ENCODE measurements at regions not wholly inside any gene's neighbourhood (a gene's known extent, or its start where the extent isn't known, plus 50 kb on each side); places are given as distances from the start of the nearest gene placed in this dataset.

DNA sequence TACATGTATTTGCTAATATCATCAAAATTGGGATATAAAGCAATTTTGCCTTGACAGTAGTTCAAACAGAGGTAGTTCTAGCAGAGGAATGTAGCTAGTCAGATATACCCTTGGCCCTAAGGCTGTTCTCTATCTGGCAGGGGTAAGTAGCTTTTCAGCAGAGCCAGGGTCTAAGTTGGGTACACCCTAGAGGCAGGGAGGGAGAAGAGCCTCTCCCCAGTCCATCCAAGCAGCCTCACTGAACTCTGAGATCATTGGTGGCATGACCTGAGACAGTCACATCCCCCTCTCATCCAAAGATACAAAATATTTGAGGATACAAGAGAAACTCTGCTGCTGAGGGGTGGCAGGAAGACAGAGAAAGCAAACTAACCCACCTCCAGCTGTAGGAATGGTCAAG is 343.7 kb downstream of the DHX15 start:
- TF ChIP-seq TAF1 (conservative IDR thresholded peaks at IDR 0.05) = no peak
- TF ChIP-seq, protein P1, sequence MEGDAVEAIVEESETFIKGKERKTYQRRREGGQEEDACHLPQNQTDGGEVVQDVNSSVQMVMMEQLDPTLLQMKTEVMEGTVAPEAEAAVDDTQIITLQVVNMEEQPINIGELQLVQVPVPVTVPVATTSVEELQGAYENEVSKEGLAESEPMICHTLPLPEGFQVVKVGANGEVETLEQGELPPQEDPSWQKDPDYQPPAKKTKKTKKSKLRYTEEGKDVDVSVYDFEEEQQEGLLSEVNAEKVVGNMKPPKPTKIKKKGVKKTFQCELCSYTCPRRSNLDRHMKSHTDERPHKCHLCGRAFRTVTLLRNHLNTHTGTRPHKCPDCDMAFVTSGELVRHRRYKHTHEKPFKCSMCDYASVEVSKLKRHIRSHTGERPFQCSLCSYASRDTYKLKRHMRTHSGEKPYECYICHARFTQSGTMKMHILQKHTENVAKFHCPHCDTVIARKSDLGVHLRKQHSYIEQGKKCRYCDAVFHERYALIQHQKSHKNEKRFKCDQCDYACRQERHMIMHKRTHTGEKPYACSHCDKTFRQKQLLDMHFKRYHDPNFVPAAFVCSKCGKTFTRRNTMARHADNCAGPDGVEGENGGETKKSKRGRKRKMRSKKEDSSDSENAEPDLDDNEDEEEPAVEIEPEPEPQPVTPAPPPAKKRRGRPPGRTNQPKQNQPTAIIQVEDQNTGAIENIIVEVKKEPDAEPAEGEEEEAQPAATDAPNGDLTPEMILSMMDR (IDR thresholded peaks at IDR 0.05; ENCODE audit: low read depth, low read length, missing input control) = no peak
- TF ChIP-seq FOXA1 (IDR thresholded peaks at IDR 0.05) = no peak
- no peak for TF ChIP-seq JUND (IDR thresholded peaks at IDR 0.05)
- TF ChIP-seq RAD21 (IDR thresholded peaks at IDR 0.05) = no peak
- TF ChIP-seq SP1 (IDR thresholded peaks at IDR 0.05) = no peak
- TF ChIP-seq RXRA (IDR thresholded peaks at IDR 0.05) = no peak
- TF ChIP-seq, protein P2, sequence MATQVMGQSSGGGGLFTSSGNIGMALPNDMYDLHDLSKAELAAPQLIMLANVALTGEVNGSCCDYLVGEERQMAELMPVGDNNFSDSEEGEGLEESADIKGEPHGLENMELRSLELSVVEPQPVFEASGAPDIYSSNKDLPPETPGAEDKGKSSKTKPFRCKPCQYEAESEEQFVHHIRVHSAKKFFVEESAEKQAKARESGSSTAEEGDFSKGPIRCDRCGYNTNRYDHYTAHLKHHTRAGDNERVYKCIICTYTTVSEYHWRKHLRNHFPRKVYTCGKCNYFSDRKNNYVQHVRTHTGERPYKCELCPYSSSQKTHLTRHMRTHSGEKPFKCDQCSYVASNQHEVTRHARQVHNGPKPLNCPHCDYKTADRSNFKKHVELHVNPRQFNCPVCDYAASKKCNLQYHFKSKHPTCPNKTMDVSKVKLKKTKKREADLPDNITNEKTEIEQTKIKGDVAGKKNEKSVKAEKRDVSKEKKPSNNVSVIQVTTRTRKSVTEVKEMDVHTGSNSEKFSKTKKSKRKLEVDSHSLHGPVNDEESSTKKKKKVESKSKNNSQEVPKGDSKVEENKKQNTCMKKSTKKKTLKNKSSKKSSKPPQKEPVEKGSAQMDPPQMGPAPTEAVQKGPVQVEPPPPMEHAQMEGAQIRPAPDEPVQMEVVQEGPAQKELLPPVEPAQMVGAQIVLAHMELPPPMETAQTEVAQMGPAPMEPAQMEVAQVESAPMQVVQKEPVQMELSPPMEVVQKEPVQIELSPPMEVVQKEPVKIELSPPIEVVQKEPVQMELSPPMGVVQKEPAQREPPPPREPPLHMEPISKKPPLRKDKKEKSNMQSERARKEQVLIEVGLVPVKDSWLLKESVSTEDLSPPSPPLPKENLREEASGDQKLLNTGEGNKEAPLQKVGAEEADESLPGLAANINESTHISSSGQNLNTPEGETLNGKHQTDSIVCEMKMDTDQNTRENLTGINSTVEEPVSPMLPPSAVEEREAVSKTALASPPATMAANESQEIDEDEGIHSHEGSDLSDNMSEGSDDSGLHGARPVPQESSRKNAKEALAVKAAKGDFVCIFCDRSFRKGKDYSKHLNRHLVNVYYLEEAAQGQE (IDR thresholded peaks at IDR 0.05) = no peak
- no peak for TF ChIP-seq YY1 (IDR thresholded peaks at IDR 0.05)
- no peak for TF ChIP-seq EGR1 (IDR thresholded peaks at IDR 0.05; ENCODE audit: low read depth in 2 of 2)
- TF ChIP-seq, protein P3, sequence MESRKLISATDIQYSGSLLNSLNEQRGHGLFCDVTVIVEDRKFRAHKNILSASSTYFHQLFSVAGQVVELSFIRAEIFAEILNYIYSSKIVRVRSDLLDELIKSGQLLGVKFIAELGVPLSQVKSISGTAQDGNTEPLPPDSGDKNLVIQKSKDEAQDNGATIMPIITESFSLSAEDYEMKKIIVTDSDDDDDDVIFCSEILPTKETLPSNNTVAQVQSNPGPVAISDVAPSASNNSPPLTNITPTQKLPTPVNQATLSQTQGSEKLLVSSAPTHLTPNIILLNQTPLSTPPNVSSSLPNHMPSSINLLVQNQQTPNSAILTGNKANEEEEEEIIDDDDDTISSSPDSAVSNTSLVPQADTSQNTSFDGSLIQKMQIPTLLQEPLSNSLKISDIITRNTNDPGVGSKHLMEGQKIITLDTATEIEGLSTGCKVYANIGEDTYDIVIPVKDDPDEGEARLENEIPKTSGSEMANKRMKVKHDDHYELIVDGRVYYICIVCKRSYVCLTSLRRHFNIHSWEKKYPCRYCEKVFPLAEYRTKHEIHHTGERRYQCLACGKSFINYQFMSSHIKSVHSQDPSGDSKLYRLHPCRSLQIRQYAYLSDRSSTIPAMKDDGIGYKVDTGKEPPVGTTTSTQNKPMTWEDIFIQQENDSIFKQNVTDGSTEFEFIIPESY (IDR thresholded peaks at IDR 0.05) = no peak
